Left kidney (tissue), 1 donor: ENCODE measurements at regions not wholly inside any gene's neighbourhood (a gene's known extent, or its start where the extent isn't known, plus 50 kb on each side); places are given as distances from the start of the nearest gene placed in this dataset.
"Not testable (repeated sequence)": the region's sequence is repeated elsewhere in the genome, so short reads cannot be mapped to it uniquely, and the experiment has no call there.

Experiments
- DNase-seq: peaks from one replicate; pipeline ENCODE4 v3.0.0-alpha.2; 2013

- DNase-seq: no peak
These were observed 234.4 kb downstream of the RPIA start for GRCh38 chr2:88925770-88926462.

GRCh38 chr2:88927128-88927527 lies 235.7 kb downstream of the RPIA start:
- no peak for DNase-seq

GRCh38 chr2:88930659-88931058 lies 239.2 kb downstream of the RPIA start:
- no peak for DNase-seq

GRCh38 chr2:88932686-88933085 lies 241.2 kb downstream of the RPIA start:
- DNase-seq: no peak

GRCh38 chr2:88933091-88933490 lies 241.6 kb downstream of the RPIA start:
- no peak for DNase-seq

GRCh38 chr2:88933980-88934379 lies 242.5 kb downstream of the RPIA start:
- peak; percentile 42 for DNase-seq

- DNase-seq: not testable (repeated sequence)
These were observed 249.7 kb downstream of the RPIA start for GRCh38 chr2:88941178-88941577.

- no peak for DNase-seq
These were observed 251.3 kb downstream of the RPIA start for GRCh38 chr2:88942798-88943197.

GRCh38 chr2:88949336-88949735 lies 257.9 kb downstream of the RPIA start:
- no peak for DNase-seq

GRCh38 chr2:88950010-88950409 lies 258.5 kb downstream of the RPIA start:
- DNase-seq: no peak

- no peak for DNase-seq
These were observed 264.1 kb downstream of the RPIA start for GRCh38 chr2:88955607-88956006.

- no peak for DNase-seq
These were observed 268.2 kb downstream of the RPIA start for GRCh38 chr2:88959480-88960204.

GRCh38 chr2:88961323-88961722 lies 269.9 kb downstream of the RPIA start:
- DNase-seq: not testable (repeated sequence)

- no peak for DNase-seq
These were observed 276.4 kb downstream of the RPIA start for GRCh38 chr2:88967844-88968243.

GRCh38 chr2:88978011-88978410 lies 286.5 kb downstream of the RPIA start:
- not testable (repeated sequence) for DNase-seq

- DNase-seq: not testable (repeated sequence)
These were observed 287.0 kb downstream of the RPIA start for GRCh38 chr2:88978446-88978845.

GRCh38 chr2:88984079-88984478 lies 292.6 kb downstream of the RPIA start:
- not testable (repeated sequence) for DNase-seq

- DNase-seq: not testable (repeated sequence)
These were observed 295.4 kb downstream of the RPIA start for GRCh38 chr2:88986721-88987330.

GRCh38 chr2:88988617-88989016 lies 297.1 kb downstream of the RPIA start:
- DNase-seq: not testable (repeated sequence)

- DNase-seq: not testable (repeated sequence)
These were observed 301.3 kb downstream of the RPIA start for GRCh38 chr2:88992819-88993218.

- not testable (repeated sequence) for DNase-seq
These were observed 303.4 kb downstream of the RPIA start for GRCh38 chr2:88994856-88995255.

GRCh38 chr2:88996588-88996987 lies 305.1 kb downstream of the RPIA start:
- not testable (repeated sequence) for DNase-seq

GRCh38 chr2:88999365-88999764 lies 307.9 kb downstream of the RPIA start:
- no peak for DNase-seq
